ENCODE measurements at regions not wholly inside any gene's neighbourhood (a gene's known extent, or its start where the extent isn't known, plus 50 kb on each side); places are given as distances from the start of the nearest gene placed in this dataset.

GRCh38 chr2:134152045-134153010 is 101.5 kb upstream of the MGAT5 start:
- Mint-ChIP-seq H3K4me1 (ENCODE audit: low read depth) (peaks cover 23% of the 10 kb centered on the region), H3K27ac (no peak overlapping the region), H3K27me3 (ENCODE audit: insufficient read depth) (no peaks in the 10 kb centered on the region)

GRCh38 chr2:134153294-134153880 is 100.5 kb upstream of the MGAT5 start:
- no peak for TF ChIP-seq CTCF (IDR thresholded peaks at IDR 0.05)

More at GRCh38 chr2:134152045-134153010, 101.5 kb upstream of the MGAT5 start:
- DNase-seq = no peak
- TF ChIP-seq CTCF (IDR thresholded peaks at IDR 0.05) = no peak
- Mint-ChIP-seq H3K4me3 (no peak overlapping the region), H3K9me3 (no peaks in the 10 kb centered on the region), H3K36me3 (ENCODE audit: low read depth) (peaks cover 19% of the 10 kb centered on the region)

GRCh38 chr2:134154246-134154645 is 99.6 kb upstream of the MGAT5 start:
- Mint-ChIP-seq H3K4me3 (no peak overlapping the region), H3K27me3 (ENCODE audit: insufficient read depth) (no peaks in the 10 kb centered on the region; the same call in 1 of the 2 replicates), H3K4me1 (ENCODE audit: low read depth) (peaks cover 6% of the 10 kb centered on the region; the same call in 1 of the 2 replicates), H3K27ac (no peak overlapping the region), H3K9me3 (no peaks in the 10 kb centered on the region), H3K36me3 (ENCODE audit: low read depth) (peaks cover 19% of the 10 kb centered on the region)
- no peak for DNase-seq
- no peak for TF ChIP-seq CTCF (IDR thresholded peaks at IDR 0.05)

More at GRCh38 chr2:134153294-134153880, 100.5 kb upstream of the MGAT5 start:
- H3K36me3 Mint-ChIP-seq (ENCODE audit: low read depth) = peaks cover 19% of the 10 kb centered on the region
- H3K4me3 Mint-ChIP-seq = no peak overlapping the region
- H3K27me3 Mint-ChIP-seq (ENCODE audit: insufficient read depth) = no peaks in the 10 kb centered on the region
- no peak overlapping the region for H3K27ac Mint-ChIP-seq
- DNase-seq = no peak
- no peaks in the 10 kb centered on the region for H3K9me3 Mint-ChIP-seq
- H3K4me1 Mint-ChIP-seq (ENCODE audit: low read depth) = peaks cover 12% of the 10 kb centered on the region

- no peak for DNase-seq
- TF ChIP-seq CTCF (IDR thresholded peaks at IDR 0.05) = no peak
- no peak overlapping the region for H3K4me3 Mint-ChIP-seq
- no peak overlapping the region for H3K27ac Mint-ChIP-seq
- H3K9me3 Mint-ChIP-seq = no peaks in the 10 kb centered on the region
- no peaks in the 10 kb centered on the region for H3K4me1 Mint-ChIP-seq (ENCODE audit: low read depth)
- no peaks in the 10 kb centered on the region; the same call in 1 of the 2 replicates for H3K27me3 Mint-ChIP-seq (ENCODE audit: insufficient read depth)
- peaks cover 14% of the 10 kb centered on the region for H3K36me3 Mint-ChIP-seq (ENCODE audit: low read depth)
Measured at GRCh38 chr2:134155134-134155533, 98.7 kb upstream of the MGAT5 start.

- TF ChIP-seq CTCF (IDR thresholded peaks at IDR 0.05) = no peak
- DNase-seq = no peak
- Mint-ChIP-seq H3K4me1 (ENCODE audit: low read depth) (peaks cover 17% of the 10 kb centered on the region), H3K27ac (no peak overlapping the region), H3K4me3 (no peak overlapping the region), H3K27me3 (ENCODE audit: insufficient read depth) (no peaks in the 10 kb centered on the region; the same call in 1 of the 2 replicates), H3K36me3 (ENCODE audit: low read depth) (no peaks in the 10 kb centered on the region; the same call in 1 of the 2 replicates), H3K9me3 (no peaks in the 10 kb centered on the region)
Measured at GRCh38 chr2:134158295-134158694, 95.6 kb upstream of the MGAT5 start.
